ENCODE measurements at regions not wholly inside any gene's neighbourhood (a gene's known extent, or its start where the extent isn't known, plus 50 kb on each side); places are given as distances from the start of the nearest gene placed in this dataset.

DNA sequence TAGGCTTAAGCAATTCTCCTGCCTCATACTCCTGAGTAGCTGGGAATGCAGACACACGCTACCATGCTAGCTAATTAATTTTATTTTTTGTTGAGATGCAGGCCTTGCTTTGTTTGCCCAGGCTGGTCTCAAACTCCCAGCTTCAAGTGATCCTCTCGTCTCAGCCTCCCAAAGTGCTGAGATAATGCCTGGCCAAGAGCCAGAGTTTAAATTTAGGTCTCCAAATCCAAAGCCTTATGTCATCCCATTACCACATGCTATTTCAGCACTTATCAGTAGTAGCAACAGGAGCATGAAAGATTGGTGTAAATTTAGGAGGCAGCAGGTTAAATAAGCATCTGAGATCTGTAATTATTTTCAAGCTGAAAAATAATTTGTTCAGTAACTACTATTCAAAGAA is 326.1 kb upstream of the ANO5 start (continued):
- TF ChIP-seq FOSL2 (IDR thresholded peaks at IDR 0.05; ENCODE audit: borderline replicate concordance, low read depth) (no peak), YY1 (IDR thresholded peaks at IDR 0.05; ENCODE audit: low read depth) (no peak), RCOR1 (IDR thresholded peaks at IDR 0.05; ENCODE audit: low read length) (no peak), RAD21 (IDR thresholded peaks at IDR 0.05; ENCODE audit: low read length) (no peak), MEF2A (IDR thresholded peaks at IDR 0.05; ENCODE audit: borderline replicate concordance, low read depth) (no peak), FOXJ3 (CRISPR knock-in tag; IDR thresholded peaks at IDR 0.05) (no peak), NRF1 (IDR thresholded peaks at IDR 0.05; ENCODE audit: low read depth, low read length) (no peak)
- TF ChIP-seq, protein P1, sequence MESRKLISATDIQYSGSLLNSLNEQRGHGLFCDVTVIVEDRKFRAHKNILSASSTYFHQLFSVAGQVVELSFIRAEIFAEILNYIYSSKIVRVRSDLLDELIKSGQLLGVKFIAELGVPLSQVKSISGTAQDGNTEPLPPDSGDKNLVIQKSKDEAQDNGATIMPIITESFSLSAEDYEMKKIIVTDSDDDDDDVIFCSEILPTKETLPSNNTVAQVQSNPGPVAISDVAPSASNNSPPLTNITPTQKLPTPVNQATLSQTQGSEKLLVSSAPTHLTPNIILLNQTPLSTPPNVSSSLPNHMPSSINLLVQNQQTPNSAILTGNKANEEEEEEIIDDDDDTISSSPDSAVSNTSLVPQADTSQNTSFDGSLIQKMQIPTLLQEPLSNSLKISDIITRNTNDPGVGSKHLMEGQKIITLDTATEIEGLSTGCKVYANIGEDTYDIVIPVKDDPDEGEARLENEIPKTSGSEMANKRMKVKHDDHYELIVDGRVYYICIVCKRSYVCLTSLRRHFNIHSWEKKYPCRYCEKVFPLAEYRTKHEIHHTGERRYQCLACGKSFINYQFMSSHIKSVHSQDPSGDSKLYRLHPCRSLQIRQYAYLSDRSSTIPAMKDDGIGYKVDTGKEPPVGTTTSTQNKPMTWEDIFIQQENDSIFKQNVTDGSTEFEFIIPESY (IDR thresholded peaks at IDR 0.05; ENCODE audit: borderline replicate concordance, low read depth): no peak

- no peak overlapping the region for H3K9ac ChIP-seq
- H3K4me2 ChIP-seq: no peak overlapping the region
- no peaks in the 10 kb centered on the region for H3K36me3 ChIP-seq (replicated peaks in 1 of 2; ENCODE audit: control insufficient read depth in 1 of 2, insufficient read depth in 2 of 2, low read length in 1 of 2)
- H3K27me3 ChIP-seq (ENCODE audit: insufficient read depth): no peaks in the 10 kb centered on the region
- H3K79me2 ChIP-seq (ENCODE audit: insufficient read depth): no peaks in the 10 kb centered on the region
- H4K20me1 ChIP-seq (ENCODE audit: insufficient read depth): no peaks in the 10 kb centered on the region
- H3K4me3 ChIP-seq (ENCODE audit: low read depth in 2 of 2, low read length in 1 of 2): no peak overlapping the region
- H3K9me3 ChIP-seq: no peaks in the 10 kb centered on the region
- no peak overlapping the region for H3K27ac ChIP-seq (ENCODE audit: low read depth in 2 of 2, low read length in 1 of 2)
- TF ChIP-seq ELF1 (IDR thresholded peaks at IDR 0.05) (no peak), EP300 (IDR thresholded peaks at IDR 0.05; ENCODE audit: borderline replicate concordance in 1 of 2, low read depth in 1 of 2, low read length in 1 of 2) (no peak), MAX (IDR thresholded peaks at IDR 0.05; ENCODE audit: low read depth) (no peak), YY1 (IDR thresholded peaks at IDR 0.05; ENCODE audit: low read depth) (no peak), CHD2 (IDR thresholded peaks at IDR 0.05; ENCODE audit: low read length, partially characterized antibody) (no peak), RCOR1 (IDR thresholded peaks at IDR 0.05; ENCODE audit: low read length) (no peak), MXI1 (IDR thresholded peaks at IDR 0.05; ENCODE audit: low read depth, low read length) (no peak), RFX5 (IDR thresholded peaks at IDR 0.05; ENCODE audit: low read length) (no peak), TAF1 (IDR thresholded peaks at IDR 0.05; ENCODE audit: borderline replicate concordance, low read depth, low read length) (no peak), EZH2phosphoT487 (IDR thresholded peaks at IDR 0.05; ENCODE audit: borderline replicate concordance, low read depth) (no peak), POLR2AphosphoS5 (IDR thresholded peaks at IDR 0.05; ENCODE audit: low read depth, low read length) (no peak), TEAD4 (IDR thresholded peaks at IDR 0.05; ENCODE audit: borderline replicate concordance, insufficient read depth) (no peak), GATA2 (CRISPR knock-in tag; IDR thresholded peaks at IDR 0.05) (no peak), RAD21 (IDR thresholded peaks at IDR 0.05; ENCODE audit: low read length) (no peak)
- TF ChIP-seq, protein P2, sequence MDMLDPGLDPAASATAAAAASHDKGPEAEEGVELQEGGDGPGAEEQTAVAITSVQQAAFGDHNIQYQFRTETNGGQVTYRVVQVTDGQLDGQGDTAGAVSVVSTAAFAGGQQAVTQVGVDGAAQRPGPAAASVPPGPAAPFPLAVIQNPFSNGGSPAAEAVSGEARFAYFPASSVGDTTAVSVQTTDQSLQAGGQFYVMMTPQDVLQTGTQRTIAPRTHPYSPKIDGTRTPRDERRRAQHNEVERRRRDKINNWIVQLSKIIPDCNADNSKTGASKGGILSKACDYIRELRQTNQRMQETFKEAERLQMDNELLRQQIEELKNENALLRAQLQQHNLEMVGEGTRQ (IDR thresholded peaks at IDR 0.05; ENCODE audit: borderline replicate concordance, low read depth, low read length): no peak
- TF ChIP-seq, protein P3, sequence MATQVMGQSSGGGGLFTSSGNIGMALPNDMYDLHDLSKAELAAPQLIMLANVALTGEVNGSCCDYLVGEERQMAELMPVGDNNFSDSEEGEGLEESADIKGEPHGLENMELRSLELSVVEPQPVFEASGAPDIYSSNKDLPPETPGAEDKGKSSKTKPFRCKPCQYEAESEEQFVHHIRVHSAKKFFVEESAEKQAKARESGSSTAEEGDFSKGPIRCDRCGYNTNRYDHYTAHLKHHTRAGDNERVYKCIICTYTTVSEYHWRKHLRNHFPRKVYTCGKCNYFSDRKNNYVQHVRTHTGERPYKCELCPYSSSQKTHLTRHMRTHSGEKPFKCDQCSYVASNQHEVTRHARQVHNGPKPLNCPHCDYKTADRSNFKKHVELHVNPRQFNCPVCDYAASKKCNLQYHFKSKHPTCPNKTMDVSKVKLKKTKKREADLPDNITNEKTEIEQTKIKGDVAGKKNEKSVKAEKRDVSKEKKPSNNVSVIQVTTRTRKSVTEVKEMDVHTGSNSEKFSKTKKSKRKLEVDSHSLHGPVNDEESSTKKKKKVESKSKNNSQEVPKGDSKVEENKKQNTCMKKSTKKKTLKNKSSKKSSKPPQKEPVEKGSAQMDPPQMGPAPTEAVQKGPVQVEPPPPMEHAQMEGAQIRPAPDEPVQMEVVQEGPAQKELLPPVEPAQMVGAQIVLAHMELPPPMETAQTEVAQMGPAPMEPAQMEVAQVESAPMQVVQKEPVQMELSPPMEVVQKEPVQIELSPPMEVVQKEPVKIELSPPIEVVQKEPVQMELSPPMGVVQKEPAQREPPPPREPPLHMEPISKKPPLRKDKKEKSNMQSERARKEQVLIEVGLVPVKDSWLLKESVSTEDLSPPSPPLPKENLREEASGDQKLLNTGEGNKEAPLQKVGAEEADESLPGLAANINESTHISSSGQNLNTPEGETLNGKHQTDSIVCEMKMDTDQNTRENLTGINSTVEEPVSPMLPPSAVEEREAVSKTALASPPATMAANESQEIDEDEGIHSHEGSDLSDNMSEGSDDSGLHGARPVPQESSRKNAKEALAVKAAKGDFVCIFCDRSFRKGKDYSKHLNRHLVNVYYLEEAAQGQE (IDR thresholded peaks at IDR 0.05; ENCODE audit: low read depth, low read length): no peak
- TF ChIP-seq, protein P4, sequence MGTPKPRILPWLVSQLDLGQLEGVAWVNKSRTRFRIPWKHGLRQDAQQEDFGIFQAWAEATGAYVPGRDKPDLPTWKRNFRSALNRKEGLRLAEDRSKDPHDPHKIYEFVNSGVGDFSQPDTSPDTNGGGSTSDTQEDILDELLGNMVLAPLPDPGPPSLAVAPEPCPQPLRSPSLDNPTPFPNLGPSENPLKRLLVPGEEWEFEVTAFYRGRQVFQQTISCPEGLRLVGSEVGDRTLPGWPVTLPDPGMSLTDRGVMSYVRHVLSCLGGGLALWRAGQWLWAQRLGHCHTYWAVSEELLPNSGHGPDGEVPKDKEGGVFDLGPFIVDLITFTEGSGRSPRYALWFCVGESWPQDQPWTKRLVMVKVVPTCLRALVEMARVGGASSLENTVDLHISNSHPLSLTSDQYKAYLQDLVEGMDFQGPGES (IDR thresholded peaks at IDR 0.05; ENCODE audit: low read depth, low read length): no peak
- TF ChIP-seq, protein P1 (IDR thresholded peaks at IDR 0.05; ENCODE audit: borderline replicate concordance, low read depth): no peak
- POLR2A ChIA-PET: no interaction called here
- no peaks in the 10 kb centered on the region for H3K9me2 ChIP-seq
- H3K4me1 ChIP-seq (ENCODE audit: control insufficient read depth in 1 of 2, insufficient read depth in 2 of 2, low read depth in 1 of 2, low read length in 1 of 2): no peaks in the 10 kb centered on the region; a peak in 1 of 4 replicates
- no peaks in the 10 kb centered on the region for H3F3A ChIP-seq (replicated peaks; ENCODE audit: insufficient read depth)
- CTCF ChIA-PET: interaction anchor here (0.8 kb wide), 1 partner anchor 10 kb away, joined by 3 read pairs; no protein-coding TSS in a partner anchor
- H2AFZ ChIP-seq (ENCODE audit: low read depth): no peak overlapping the region
- no peak for DNase-seq
Measured at GRCh38 chr11:21877151-21877550, 315.7 kb upstream of the ANO5 start.
